Liver (tissue), 3 donors: ENCODE measurements at regions not wholly inside any gene's neighbourhood (a gene's known extent, or its start where the extent isn't known, plus 50 kb on each side); places are given as distances from the start of the nearest gene placed in this dataset.

Experiments
- CTCF ChIP-seq: fragments of 150-350 bp; IDR thresholded peaks from 2 replicates; pipeline ENCODE4 v1.5.1; 2017; ENCODE audit warnings: improper control_type of control experiment, low read depth, low read length; ENCODE audit not compliant: missing input control
- TAF1 ChIP-seq: conservative IDR thresholded peaks from 2 replicates; pipeline ENCODE4 v1.6.1; 2016; ENCODE audit warnings: antibody characterized with exemption, mild to moderate bottlenecking
- donor health status: healthy.
- donor health status: healthy.

GRCh38 chr10:124198125-124198501 lies 104.7 kb upstream of the CHST15 start:
- TF ChIP-seq TAF1 = no peak
- no peak for TF ChIP-seq CTCF
